ENCODE measurements at regions not wholly inside any gene's neighbourhood (a gene's known extent, or its start where the extent isn't known, plus 50 kb on each side); places are given as distances from the start of the nearest gene placed in this dataset.
"Not testable (repeated sequence)": the region's sequence is repeated elsewhere in the genome, so short reads cannot be mapped to it uniquely, and the experiment has no call there.

- TF ChIP-seq CTCF (CRISPR knock-in tag; IDR thresholded peaks at IDR 0.05); JUNB (CRISPR knock-in tag; IDR thresholded peaks at IDR 0.05; ENCODE audit: borderline replicate concordance); ZIK1 (CRISPR knock-in tag; IDR thresholded peaks at IDR 0.05; ENCODE audit: borderline replicate concordance, low read depth); POLR2A (IDR thresholded peaks at IDR 0.05; ENCODE audit: insufficient read depth in 1 of 2, low read depth in 2 of 2, low read length in 2 of 2); EZH2 (conservative IDR thresholded peaks at IDR 0.05; ENCODE audit: low read depth, low read length): not testable (repeated sequence)
Measured at GRCh38 chr3:589066-589465, 392.5 kb downstream of the CHL1 start.

Data from HepG2 (cell line).